ENCODE measurements at regions not wholly inside any gene's neighbourhood (a gene's known extent, or its start where the extent isn't known, plus 50 kb on each side); places are given as distances from the start of the nearest gene placed in this dataset.
"Not testable (repeated sequence)": the region's sequence is repeated elsewhere in the genome, so short reads cannot be mapped to it uniquely, and the experiment has no call there.

- no peak for DNase-seq (ENCODE audit: low read depth)
Measured at GRCh38 chr7:142636751-142637150, 112.5 kb upstream of the PRSS1 start.

- DNase-seq (ENCODE audit: low read depth) = not testable (repeated sequence)
Measured at GRCh38 chr7:142636107-142636506, 113.2 kb upstream of the PRSS1 start.

GRCh38 chr7:142632271-142633134 is 116.8 kb upstream of the PRSS1 start:
- peak; percentile 82 for DNase-seq (ENCODE audit: low read depth)

- peak; percentile 35 for DNase-seq (ENCODE audit: low read depth)
Measured at GRCh38 chr7:142629588-142630260, 119.5 kb upstream of the PRSS1 start.

GRCh38 chr7:142628945-142629344 is 120.3 kb upstream of the PRSS1 start:
- no peak for DNase-seq (ENCODE audit: low read depth)

- DNase-seq (ENCODE audit: low read depth) = not testable (repeated sequence)
Measured at GRCh38 chr7:142627223-142627622, 122.0 kb upstream of the PRSS1 start.

GRCh38 chr7:142626420-142627035 is 122.7 kb upstream of the PRSS1 start:
- DNase-seq (ENCODE audit: low read depth) = peak; percentile 80

GRCh38 chr7:142625216-142625615 is 124.1 kb upstream of the PRSS1 start:
- not testable (repeated sequence) for DNase-seq (ENCODE audit: low read depth)

- DNase-seq (ENCODE audit: low read depth) = no peak
Measured at GRCh38 chr7:142620402-142620801, 128.9 kb upstream of the PRSS1 start.

- no peak for DNase-seq (ENCODE audit: low read depth)
Measured at GRCh38 chr7:142618655-142619351, 130.5 kb upstream of the PRSS1 start.

- no peak for DNase-seq (ENCODE audit: low read depth)
Measured at GRCh38 chr7:142616842-142617241, 132.4 kb upstream of the PRSS1 start.

- DNase-seq (ENCODE audit: low read depth) = no peak
Measured at GRCh38 chr7:142616121-142616643, 133.1 kb upstream of the PRSS1 start.

- DNase-seq (ENCODE audit: low read depth) = no peak
Measured at GRCh38 chr7:142615508-142615907, 133.8 kb upstream of the PRSS1 start.

- no peak for DNase-seq (ENCODE audit: low read depth)
Measured at GRCh38 chr7:142614116-142614515, 135.2 kb upstream of the PRSS1 start.

GRCh38 chr7:142612237-142612881 is 136.9 kb upstream of the PRSS1 start:
- peak; percentile 48 for DNase-seq (ENCODE audit: low read depth)

GRCh38 chr7:142611566-142612236 is 137.6 kb upstream of the PRSS1 start:
- DNase-seq (ENCODE audit: low read depth) = no peak

- no peak for DNase-seq (ENCODE audit: low read depth)
Measured at GRCh38 chr7:142608630-142609428, 140.4 kb upstream of the PRSS1 start.

GRCh38 chr7:142607351-142607750 is 141.9 kb upstream of the PRSS1 start:
- DNase-seq (ENCODE audit: low read depth) = no peak

GRCh38 chr7:142606081-142606480 is 143.2 kb upstream of the PRSS1 start:
- DNase-seq (ENCODE audit: low read depth) = no peak

- DNase-seq (ENCODE audit: low read depth) = no peak
Measured at GRCh38 chr7:142604671-142605070, 144.6 kb upstream of the PRSS1 start.

Data from Daoy (cell line).